HepG2 (cell line): ENCODE measurements at regions not wholly inside any gene's neighbourhood (a gene's known extent, or its start where the extent isn't known, plus 50 kb on each side); places are given as distances from the start of the nearest gene placed in this dataset.

Experiments
- ATAC-seq: fragments of 200-7000 bp; cut with Tn5 transposase; 3 replicates; pipeline ENCODE4 v1.9.1; 2020; ENCODE audit warnings: mild to moderate bottlenecking, moderate library complexity
- BruUV-seq: library from RNA; stranded (reverse); fragments of 400-500 nt; replicated peaks from 2 replicates; lab custom pipeline; 2021; lab: Mats Ljungman, UMichigan
- CTCF ChIA-PET: fragments of 300-600 bp; formaldehyde crosslinking; extraction: SDS; loops from one replicate; lab custom pipeline; 2021; ENCODE audit warnings: low total read pairs, inconsistent platforms, low intra/inter-chr PET ratio; lab: Yijun Ruan, JAX
- POLR2A ChIA-PET: fragments of 350-600 bp; sonication (Branson Sonifier 250); formaldehyde crosslinking; loops from one replicate; lab custom pipeline; 2020; ENCODE audit warnings: antibody characterized with exemption, inconsistent platforms; lab: Yijun Ruan, JAX
- DNase-seq: peaks from one replicate; pipeline ENCODE4 v3.0.0-alpha.2; 2015; ENCODE audit warnings: low spot score
- FAIRE-seq: peaks from 3 replicates; lab custom pipeline; 2011; peaks lifted over from hg19 to GRCh38; lab: Jason Lieb, UNC
- H2AFZ ChIP-seq: one replicate; pipeline ENCODE4 v1.6.1; 2011; ENCODE audit warnings: low read length, inconsistent platforms
- H3K27ac ChIP-seq: fragments of 300-600 bp; 3 replicates; pipeline ENCODE4 v1.8.0; 2011; ENCODE audit warnings: mixed run types, mild to moderate bottlenecking, mixed read lengths, low read length, inconsistent platforms; ENCODE audit not compliant: insufficient read depth; ENCODE audit errors: extremely low read length
- H3K27me3 ChIP-seq, 2 experiments: fragments of 200-600 bp in 1 of 2; 2 replicates in 1 of 2; 3 replicates in 1 of 2; pipeline versions ENCODE4 v1.6.0 to v1.8.0; 2011; ENCODE audit warnings: low read length in 2 of 2, mild to moderate bottlenecking in 2 of 2, moderate library complexity in 2 of 2, inconsistent platforms in 1 of 2; ENCODE audit not compliant: insufficient read depth in 2 of 2, control insufficient read depth in 1 of 2
- H3K36me3 ChIP-seq, 2 experiments: fragments of 200-600 bp in 1 of 2; replicated peaks in 1 of 2; 2 replicates in 1 of 2; 3 replicates in 1 of 2; pipeline versions ENCODE4 v1.5.1 to v1.8.0; 2011; ENCODE audit warnings: low read length in 2 of 2, inconsistent platforms in 1 of 2; ENCODE audit not compliant: insufficient read depth in 2 of 2, control insufficient read depth in 1 of 2
- H3K4me1 ChIP-seq: 2 replicates; pipeline ENCODE4 v1.5.1; 2012; ENCODE audit warnings: low read length, inconsistent platforms; ENCODE audit not compliant: insufficient read depth
- H3K4me2 ChIP-seq: 2 replicates; pipeline ENCODE4 v1.6.0; 2011; ENCODE audit warnings: low read depth, low read length, inconsistent platforms
- H3K4me3 ChIP-seq, 3 experiments: fragments of 200-600 bp in 1 of 3; sonication (generic), shearing (Covaris generic) in 1 of 3; replicated peaks in 1 of 3; 2 replicates each; pipeline ENCODE4 v1.5.1; 2011 to 2016; ENCODE audit warnings: low read length in 3 of 3, inconsistent platforms in 2 of 3, low read depth in 2 of 3, mild to moderate bottlenecking in 2 of 3, control low read depth in 1 of 3, mixed read lengths in 1 of 3; ENCODE audit not compliant: insufficient read depth in 1 of 3
- H3K79me2 ChIP-seq: one replicate; pipeline ENCODE4 v1.6.1; 2011; ENCODE audit warnings: low read length, inconsistent platforms; ENCODE audit not compliant: insufficient read depth
- H3K9ac ChIP-seq: 2 replicates; pipeline ENCODE4 v1.6.0; 2011; ENCODE audit warnings: mild to moderate bottlenecking, low read depth, low read length, inconsistent platforms; ENCODE audit not compliant: insufficient read depth
- H3K9me3 ChIP-seq: 2 replicates; pipeline ENCODE4 v1.5.1; 2012; ENCODE audit warnings: mild to moderate bottlenecking, low read length
- H4K20me1 ChIP-seq: 2 replicates; pipeline ENCODE4 v1.6.0; 2011; ENCODE audit warnings: inconsistent platforms, mild to moderate bottlenecking, low read length, moderate library complexity; ENCODE audit not compliant: insufficient read depth
- DNMT1 ChIP-seq: sonication (generic); formaldehyde crosslinking; IDR thresholded peaks from 2 replicates; pipeline ENCODE4 v1.5.1; 2020; ENCODE audit warnings: mild to moderate bottlenecking, missing genetic modification reagents
- EP300 ChIP-seq, 3 experiments: sonication (generic) in 1 of 3; formaldehyde crosslinking in 1 of 3; IDR thresholded peaks; 2 replicates each; pipeline versions ENCODE4 v1.5.1 to v1.6.1; 2011 to 2020; ENCODE audit warnings: low read depth in 2 of 3, low read length in 2 of 3, borderline replicate concordance in 1 of 3, improper control_type of control experiment in 1 of 3, mild to moderate bottlenecking in 1 of 3, missing genetic modification reagents in 1 of 3, moderate library complexity in 1 of 3
- GATAD1 ChIP-seq: IDR thresholded peaks from 2 replicates; pipeline ENCODE4 v1.6.1; 2016; ENCODE audit warnings: missing genetic modification reagents, missing compliant biosample characterization
- GTF2F1 ChIP-seq: fragments of 150-350 bp; IDR thresholded peaks from 2 replicates; pipeline ENCODE4 v1.6.1; 2014; ENCODE audit warnings: low read length
- RBM39 ChIP-seq: fragments of 200-400 bp; formaldehyde crosslinking; IDR thresholded peaks from one replicate; pipeline ENCODE4 v1.6.1; 2018; ENCODE audit warnings: antibody characterized with exemption, mild to moderate bottlenecking, low read depth, low read length; ENCODE audit not compliant: poor library complexity, severe bottlenecking
- SIX1 ChIP-seq: sonication (generic); formaldehyde crosslinking; IDR thresholded peaks from 2 replicates; pipeline ENCODE4 v1.4.0; 2020; ENCODE audit warnings: missing genetic modification reagents, borderline replicate concordance
- SMC3 ChIP-seq: IDR thresholded peaks from 2 replicates; pipeline ENCODE4 v1.6.1; 2011; ENCODE audit warnings: low read length, improper control_type of control experiment
- STAG1 ChIP-seq: sonication (generic); formaldehyde crosslinking; IDR thresholded peaks from 2 replicates; pipeline ENCODE4 v1.4.0; 2020; ENCODE audit warnings: missing genetic modification reagents
- ZBTB39 ChIP-seq: sonication (generic); formaldehyde crosslinking; IDR thresholded peaks from 2 replicates; pipeline ENCODE4 v1.5.0; 2020; ENCODE audit warnings: missing genetic modification reagents
- ZBTB4 ChIP-seq: sonication (generic); formaldehyde crosslinking; IDR thresholded peaks from 2 replicates; pipeline ENCODE4 v1.4.0; 2020; ENCODE audit warnings: missing genetic modification reagents, mild to moderate bottlenecking, borderline replicate concordance
- ZNF280B ChIP-seq: sonication (generic); formaldehyde crosslinking; IDR thresholded peaks from 2 replicates; pipeline ENCODE4 v1.5.0; 2020; ENCODE audit warnings: missing genetic modification reagents, mild to moderate bottlenecking, borderline replicate concordance
- ZNF343 ChIP-seq: sonication (generic); formaldehyde crosslinking; IDR thresholded peaks from 2 replicates; pipeline ENCODE4 v1.4.0; 2020; ENCODE audit warnings: mild to moderate bottlenecking, missing genetic modification reagents
- ZSCAN30 ChIP-seq: sonication (generic); formaldehyde crosslinking; IDR thresholded peaks from 2 replicates; pipeline ENCODE4 v1.5.0; 2020; ENCODE audit warnings: mild to moderate bottlenecking, missing genetic modification reagents
- WGBS: methylation state at CpG from one replicate; pipeline ENCODE4 v1.1.6; 2017; ENCODE audit warnings: low lambda C conversion rate; 5-methylcytosine and 5-hydroxymethylcytosine counted together
- in situ Hi-C: cut with HindIII; loops from 2 replicates; pipeline ENCODE4 v1.10.0; 2017; ENCODE audit warnings: low pct_unique_long_range_greater_than_20kb; ENCODE audit not compliant: extremely low pct_ligation_motif_present
- intact Hi-C: fragments of 100-400 bp; cut with micrococcal nuclease; formaldehyde crosslinking; loops from one replicate; pipeline ENCODE4 v1.10.0; 2022; ENCODE audit not compliant: unreplicated experiment

- TF ChIP-seq ZBTB39 (CRISPR knock-in tag), result no peak
- no peak for TF ChIP-seq GTF2F1
- TF ChIP-seq EP300 (IDR thresholded peaks at IDR 0.05; ENCODE audit: low read depth in 2 of 2, low read length in 2 of 2), result no peak
- TF ChIP-seq EP300 (CRISPR knock-in tag; IDR thresholded peaks at IDR 0.05; ENCODE audit: borderline replicate concordance), result no peak
- no peak for TF ChIP-seq STAG1
- no peak for TF ChIP-seq SIX1 (CRISPR knock-in tag)
- TF ChIP-seq ZSCAN30 (CRISPR knock-in tag), result no peak
- TF ChIP-seq RBM39, result no peak
- no peak for TF ChIP-seq ZNF343
- no peak for TF ChIP-seq DNMT1 (CRISPR knock-in tag)
These were observed 770.3 kb downstream of the NLGN4X start (continued) for GRCh38 chrX:5458300-5458842.

GRCh38 chrX:5449323-5449722 is 779.3 kb downstream of the NLGN4X start:
- no CpG with 5 or more reads among the region's 1 CpG for WGBS
- no peak overlapping the region for H3K9ac ChIP-seq
- FAIRE-seq, result no peak
- in situ Hi-C loops, result no loop called here
- no TSS peak for BruUV-seq
- H3K36me3 ChIP-seq, result no peaks in the 10 kb centered on the region
- no peak overlapping the region for H3K4me3 ChIP-seq
- no peaks in the 10 kb centered on the region for H3K79me2 ChIP-seq
- H3K9me3 ChIP-seq, result peaks cover 12% of the 10 kb centered on the region
- intact Hi-C loops, result no loop called here
- ATAC-seq, result no peak
- ChIA-PET CTCF (no interaction called here), POLR2A (no interaction called here)
- no peak for DNase-seq
- no peak overlapping the region for H2AFZ ChIP-seq
- no peaks in the 10 kb centered on the region for H4K20me1 ChIP-seq
- no peak overlapping the region for H3K4me2 ChIP-seq
- H3K4me1 ChIP-seq, result no peaks in the 10 kb centered on the region
- H3K27me3 ChIP-seq, result no peaks in the 10 kb centered on the region
- H3K27ac ChIP-seq, result no peak overlapping the region
- no peak for TF ChIP-seq ZNF280B (CRISPR knock-in tag)
- TF ChIP-seq ZBTB4, result no peak
- TF ChIP-seq SMC3, result no peak
- no peak for TF ChIP-seq GATAD1 (CRISPR knock-in tag)
